Lower leg skin (tissue), 3 donors: ENCODE measurements at regions not wholly inside any gene's neighbourhood (a gene's known extent, or its start where the extent isn't known, plus 50 kb on each side); places are given as distances from the start of the nearest gene placed in this dataset.

Experiments
- CTCF ChIP-seq, 3 donors: fragments of 450-650 bp; IDR thresholded peaks; one replicate each; pipeline ENCODE4 v1.5.1; 2016; ENCODE audit warnings: antibody characterized with exemption in 3 of 3, mild to moderate bottlenecking in 3 of 3, moderate library complexity in 2 of 3
- POLR2A ChIP-seq, 2 donors: fragments of 450-650 bp; IDR thresholded peaks; one replicate each; pipeline ENCODE4 v1.6.1; 2016 to 2017; ENCODE audit warnings: antibody characterized with exemption in 2 of 2, mild to moderate bottlenecking in 1 of 2, moderate library complexity in 1 of 2

DNA sequence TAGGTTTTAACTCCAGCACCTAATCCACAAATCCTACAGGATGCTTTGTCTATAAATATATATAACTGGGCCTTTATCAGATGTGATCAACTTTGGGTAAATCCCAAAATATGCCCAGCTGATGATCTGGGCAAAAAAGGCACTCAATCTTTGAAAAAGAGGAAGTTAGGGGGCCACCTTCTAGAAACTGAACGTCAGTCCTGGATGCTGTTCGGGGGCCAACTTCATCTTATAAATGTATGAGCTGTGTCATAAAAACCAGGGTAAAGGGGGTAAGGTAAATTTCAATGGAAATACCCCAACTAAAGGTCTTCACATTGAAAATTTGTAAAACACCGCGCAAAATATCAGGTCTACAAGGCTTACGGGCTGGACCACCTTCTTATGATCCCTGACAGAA lies 264.4 kb upstream of the UBE2E2 start:
- TF ChIP-seq CTCF (IDR thresholded peaks at IDR 0.05) (no peak), POLR2A (IDR thresholded peaks at IDR 0.05) (no peak)
